Fibroblast of lung (primary cell): ENCODE measurements at regions not wholly inside any gene's neighbourhood (a gene's known extent, or its start where the extent isn't known, plus 50 kb on each side); places are given as distances from the start of the nearest gene placed in this dataset.
A peak's percentile ranks its signal among the peaks of the same experiment; 100 is the strongest.

Experiments used
- CTCF ChIP-seq, 2 donors: IDR thresholded peaks in 1 of 2; conservative IDR thresholded peaks in 1 of 2; 1 replicate in 1 of 2; 2 replicates in 1 of 2; pipeline ENCODE4 v1.5.1; 2011 to 2012; ENCODE audit warnings: low read length in 2 of 2, control low read depth in 1 of 2, inconsistent platforms in 1 of 2, low read depth in 1 of 2, mild to moderate bottlenecking in 1 of 2
- EZH2 ChIP-seq: IDR thresholded peaks from 2 replicates; pipeline ENCODE4 v1.5.1; 2012; ENCODE audit warnings: low read length, control low read depth, mild to moderate bottlenecking; ENCODE audit errors: missing control alignments

- TF ChIP-seq CTCF (conservative IDR thresholded peaks at IDR 0.05 in 1 of 2, IDR thresholded peaks at IDR 0.05 in 1 of 2; ENCODE audit: low read depth in 1 of 2, low read length in 2 of 2), result peak in 1 of 2 donors; percentile 43
- no peak for TF ChIP-seq EZH2
These were observed 570.5 kb upstream of the SOX11 start for GRCh38 chr2:5121642-5122041.
